HEK293 (cell line): ENCODE measurements at regions not wholly inside any gene's neighbourhood (a gene's known extent, or its start where the extent isn't known, plus 50 kb on each side); places are given as distances from the start of the nearest gene placed in this dataset.

Experiments
- CTCF ChIA-PET: fragments of 350-600 bp; formaldehyde crosslinking; extraction: SDS; loops from one replicate; lab custom pipeline; 2021; ENCODE audit warnings: antibody characterized with exemption; lab: Yijun Ruan, JAX
- POLR2A ChIA-PET: fragments of 300-600 bp; formaldehyde crosslinking; extraction: SDS; loops from one replicate; lab custom pipeline; 2020; ENCODE audit warnings: antibody characterized with exemption, inconsistent platforms; lab: Yijun Ruan, JAX
- H3K27ac ChIP-seq: fragments of 200-500 bp; sonication (Bioruptor generic); 2 replicates; pipeline ENCODE4 v1.5.1; 2014; ENCODE audit warnings: low read depth, low read length, control low read depth, inconsistent platforms; ENCODE audit errors: extremely low read depth
- H3K36me3 ChIP-seq, 2 experiments: fragments of 200-500 bp in 1 of 2; sonication (Bioruptor generic) in 1 of 2; 1 replicate in 1 of 2; 2 replicates in 1 of 2; pipeline ENCODE4 v1.5.1; 2014 to 2017; ENCODE audit warnings: inconsistent platforms in 2 of 2, low read length in 2 of 2; ENCODE audit not compliant: control insufficient read depth in 2 of 2, insufficient read depth in 1 of 2
- H3K4me1 ChIP-seq: fragments of 200-500 bp; sonication (Bioruptor generic); 2 replicates; pipeline ENCODE4 v1.5.1; 2014; ENCODE audit warnings: mild to moderate bottlenecking, low read length, inconsistent platforms; ENCODE audit not compliant: control insufficient read depth, insufficient read depth
- H3K4me3 ChIP-seq: 2 replicates; pipeline ENCODE4 v1.5.1; 2011; ENCODE audit warnings: low read depth, mild to moderate bottlenecking, control low read depth, low read length, moderate library complexity
- H3K9me3 ChIP-seq: fragments of 200-500 bp; sonication (Bioruptor generic); 2 replicates; pipeline ENCODE4 v1.5.1; 2014; ENCODE audit warnings: low read depth, low read length, inconsistent platforms; ENCODE audit not compliant: control insufficient read depth, insufficient read depth
- FEZF1 ChIP-seq: fragments of 450-650 bp; formaldehyde crosslinking; IDR thresholded peaks from 2 replicates; pipeline ENCODE4 v1.5.1; 2016; ENCODE audit warnings: missing biosample characterization, missing genetic modification characterization
- HIC1 ChIP-seq: fragments of 450-650 bp; formaldehyde crosslinking; IDR thresholded peaks from 2 replicates; pipeline ENCODE4 v1.5.1; 2016; ENCODE audit warnings: missing biosample characterization, missing genetic modification characterization
- HOXC10 ChIP-seq: sonication (generic); formaldehyde crosslinking; IDR thresholded peaks from 2 replicates; pipeline ENCODE4 v1.8.1; 2023; ENCODE audit warnings: mild to moderate bottlenecking, missing genetic modification reagents
- RBAK ChIP-seq: fragments of 450-650 bp; formaldehyde crosslinking; IDR thresholded peaks from 2 replicates; pipeline ENCODE4 v1.5.1; 2016; ENCODE audit warnings: missing biosample characterization, missing genetic modification characterization
- YY2 ChIP-seq: fragments of 450-650 bp; formaldehyde crosslinking; IDR thresholded peaks from 2 replicates; pipeline ENCODE4 v1.5.1; 2016; ENCODE audit warnings: missing biosample characterization, missing genetic modification characterization
- ZEB2 ChIP-seq: fragments of 450-650 bp; formaldehyde crosslinking; IDR thresholded peaks from 2 replicates; pipeline ENCODE4 v1.5.1; 2016; ENCODE audit warnings: missing biosample characterization, missing genetic modification characterization
- ZFP41 ChIP-seq: fragments of 450-650 bp; formaldehyde crosslinking; IDR thresholded peaks from 2 replicates; pipeline ENCODE4 v1.5.1; 2016; ENCODE audit warnings: missing biosample characterization, missing genetic modification characterization, borderline replicate concordance
- ZNF174 ChIP-seq: fragments of 450-650 bp; formaldehyde crosslinking; IDR thresholded peaks from 2 replicates; pipeline ENCODE4 v1.5.0; 2017; ENCODE audit warnings: missing biosample characterization, mild to moderate bottlenecking, missing genetic modification characterization
- ZNF175 ChIP-seq: fragments of 450-650 bp; formaldehyde crosslinking; IDR thresholded peaks from 2 replicates; pipeline ENCODE4 v1.5.1; 2016; ENCODE audit warnings: missing biosample characterization, missing genetic modification characterization
- ZNF280D ChIP-seq: fragments of 450-650 bp; formaldehyde crosslinking; IDR thresholded peaks from 2 replicates; pipeline ENCODE4 v1.5.1; 2016; ENCODE audit warnings: missing biosample characterization, missing genetic modification characterization
- ZNF394 ChIP-seq: fragments of 450-650 bp; formaldehyde crosslinking; IDR thresholded peaks from 2 replicates; pipeline ENCODE4 v1.5.1; 2016; ENCODE audit warnings: missing biosample characterization, missing genetic modification characterization, mild to moderate bottlenecking, moderate library complexity, borderline replicate concordance
- ZNF416 ChIP-seq: fragments of 450-650 bp; formaldehyde crosslinking; IDR thresholded peaks from 2 replicates; pipeline ENCODE4 v1.5.1; 2016; ENCODE audit warnings: missing biosample characterization, missing genetic modification characterization
- ZNF473 ChIP-seq: fragments of 450-650 bp; formaldehyde crosslinking; IDR thresholded peaks from 2 replicates; pipeline ENCODE4 v1.5.1; 2017; ENCODE audit warnings: missing biosample characterization, missing genetic modification characterization
- ZNF549 ChIP-seq: fragments of 450-650 bp; IDR thresholded peaks from 2 replicates; pipeline ENCODE4 v1.5.1; 2018; ENCODE audit warnings: missing biosample characterization, missing genetic modification characterization, mild to moderate bottlenecking, inconsistent platforms, moderate library complexity
- ZNF654 ChIP-seq: fragments of 450-650 bp; formaldehyde crosslinking; IDR thresholded peaks from 2 replicates; pipeline ENCODE4 v1.5.1; 2016; ENCODE audit warnings: low read depth, missing biosample characterization, missing genetic modification characterization
- ZNF664 ChIP-seq: fragments of 450-650 bp; formaldehyde crosslinking; IDR thresholded peaks from 2 replicates; pipeline ENCODE4 v1.5.1; 2016; ENCODE audit warnings: missing biosample characterization, missing genetic modification characterization
- ZNF692 ChIP-seq: fragments of 450-650 bp; formaldehyde crosslinking; IDR thresholded peaks from 2 replicates; pipeline ENCODE4 v1.5.1; 2016; ENCODE audit warnings: missing biosample characterization, missing genetic modification characterization
- ZXDB ChIP-seq: fragments of 450-650 bp; formaldehyde crosslinking; IDR thresholded peaks from 2 replicates; pipeline ENCODE4 v1.5.1; 2016; ENCODE audit warnings: missing biosample characterization, missing genetic modification characterization

GRCh38 chr2:236991874-236992273 lies 93.8 kb upstream of the COPS8 start (continued):
- TF ChIP-seq ZNF692 (tag by site-specific recombination) (no peak), HOXC10 (CRISPR knock-in tag) (no peak)

GRCh38 chr2:236993286-236993685 lies 92.4 kb upstream of the COPS8 start:
- no peak for TF ChIP-seq ZNF175 (tag by site-specific recombination)
- no peak for TF ChIP-seq ZNF280D (tag by site-specific recombination)
- Histone ChIP-seq H3K4me1 (peaks cover 9% of the 10 kb centered on the region; the same call in 1 of the 2 replicates), H3K27ac (no peak overlapping the region), H3K4me3 (no peak overlapping the region), H3K36me3 (no peaks in the 10 kb centered on the region), H3K9me3 (no peaks in the 10 kb centered on the region)
- POLR2A ChIA-PET: no interaction called here
- CTCF ChIA-PET: no interaction called here

GRCh38 chr2:236994361-236994760 lies 91.3 kb upstream of the COPS8 start:
- CTCF ChIA-PET: no interaction called here
- POLR2A ChIA-PET: no interaction called here

More at GRCh38 chr2:236994361-236994760, 91.3 kb upstream of the COPS8 start:
- no peak for TF ChIP-seq RBAK
- no peak for TF ChIP-seq ZNF692 (tag by site-specific recombination)
- no peak for TF ChIP-seq ZNF473 (tag by site-specific recombination)
- no peak for TF ChIP-seq ZNF174
- no peak for TF ChIP-seq YY2 (tag by site-specific recombination)
- no peak for TF ChIP-seq ZNF394 (tag by site-specific recombination)
- TF ChIP-seq ZNF664 (tag by site-specific recombination): no peak
- no peak for TF ChIP-seq ZFP41 (tag by site-specific recombination)
- TF ChIP-seq ZNF549 (tag by site-specific recombination): no peak
- no peak for TF ChIP-seq ZEB2 (tag by site-specific recombination)
- TF ChIP-seq ZNF416 (tag by site-specific recombination): no peak
- no peak for TF ChIP-seq HIC1 (tag by site-specific recombination)
- no peak for TF ChIP-seq FEZF1 (tag by site-specific recombination)
- TF ChIP-seq ZXDB: no peak
- TF ChIP-seq ZNF654: no peak
- Histone ChIP-seq H3K36me3 (no peaks in the 10 kb centered on the region), H3K4me3 (no peak overlapping the region), H3K4me1 (peaks cover 9% of the 10 kb centered on the region; the same call in 1 of the 2 replicates), H3K9me3 (no peaks in the 10 kb centered on the region), H3K27ac (no peak overlapping the region)
